Astrocyte of the cerebellum (primary cell): ENCODE measurements at regions not wholly inside any gene's neighbourhood (a gene's known extent, or its start where the extent isn't known, plus 50 kb on each side); places are given as distances from the start of the nearest gene placed in this dataset.
A peak's percentile ranks its signal among the peaks of the same experiment; 100 is the strongest.
"Not testable (repeated sequence)": the region's sequence is repeated elsewhere in the genome, so short reads cannot be mapped to it uniquely, and the experiment has no call there.

ENCODE experiments used
- DNase-seq: peaks from one replicate; pipeline ENCODE4 v3.0.0-alpha.2; 2011; ENCODE audit warnings: low read depth
- H3K4me3 ChIP-seq: 2 replicates; pipeline ENCODE4 v1.5.1; 2011; ENCODE audit warnings: mild to moderate bottlenecking, low read depth, low read length, moderate library complexity
- in situ Hi-C: cut with HindIII; loops from 2 replicates; pipeline ENCODE4 v1.10.0; 2017; ENCODE audit warnings: low sequenced_read_pairs
- TF ChIP-seq, protein P1 (sequence below): IDR thresholded peaks from 2 replicates; pipeline ENCODE4 v1.5.1; 2012; ENCODE audit warnings: low read length, low read depth, moderate library complexity, mild to moderate bottlenecking; ENCODE audit errors: missing control alignments

DNA sequence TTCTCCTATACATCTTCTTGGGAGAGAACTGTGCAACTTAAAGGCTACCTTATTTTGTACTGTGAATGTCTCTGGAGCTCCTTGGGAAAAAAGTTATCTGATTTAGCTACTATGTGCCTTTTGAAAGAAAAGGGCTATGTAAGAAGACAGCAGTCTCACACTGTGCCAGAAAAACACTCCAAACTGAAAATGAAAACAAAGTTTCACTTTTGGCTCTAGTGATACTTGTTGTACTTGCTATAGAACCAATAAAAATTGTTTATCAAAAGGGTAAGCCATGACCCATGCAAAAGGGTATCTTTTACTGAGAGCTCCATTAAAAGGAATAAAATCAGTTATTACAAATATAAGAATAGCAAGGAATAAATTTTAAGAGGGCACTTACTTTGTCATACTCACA is 2270.0 kb downstream of the ARAP2 start:
- TF ChIP-seq, protein P1, sequence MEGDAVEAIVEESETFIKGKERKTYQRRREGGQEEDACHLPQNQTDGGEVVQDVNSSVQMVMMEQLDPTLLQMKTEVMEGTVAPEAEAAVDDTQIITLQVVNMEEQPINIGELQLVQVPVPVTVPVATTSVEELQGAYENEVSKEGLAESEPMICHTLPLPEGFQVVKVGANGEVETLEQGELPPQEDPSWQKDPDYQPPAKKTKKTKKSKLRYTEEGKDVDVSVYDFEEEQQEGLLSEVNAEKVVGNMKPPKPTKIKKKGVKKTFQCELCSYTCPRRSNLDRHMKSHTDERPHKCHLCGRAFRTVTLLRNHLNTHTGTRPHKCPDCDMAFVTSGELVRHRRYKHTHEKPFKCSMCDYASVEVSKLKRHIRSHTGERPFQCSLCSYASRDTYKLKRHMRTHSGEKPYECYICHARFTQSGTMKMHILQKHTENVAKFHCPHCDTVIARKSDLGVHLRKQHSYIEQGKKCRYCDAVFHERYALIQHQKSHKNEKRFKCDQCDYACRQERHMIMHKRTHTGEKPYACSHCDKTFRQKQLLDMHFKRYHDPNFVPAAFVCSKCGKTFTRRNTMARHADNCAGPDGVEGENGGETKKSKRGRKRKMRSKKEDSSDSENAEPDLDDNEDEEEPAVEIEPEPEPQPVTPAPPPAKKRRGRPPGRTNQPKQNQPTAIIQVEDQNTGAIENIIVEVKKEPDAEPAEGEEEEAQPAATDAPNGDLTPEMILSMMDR: no peak
- DNase-seq: no peak
- in situ Hi-C loops: no loop called here
- no peak overlapping the region for H3K4me3 ChIP-seq

DNA sequence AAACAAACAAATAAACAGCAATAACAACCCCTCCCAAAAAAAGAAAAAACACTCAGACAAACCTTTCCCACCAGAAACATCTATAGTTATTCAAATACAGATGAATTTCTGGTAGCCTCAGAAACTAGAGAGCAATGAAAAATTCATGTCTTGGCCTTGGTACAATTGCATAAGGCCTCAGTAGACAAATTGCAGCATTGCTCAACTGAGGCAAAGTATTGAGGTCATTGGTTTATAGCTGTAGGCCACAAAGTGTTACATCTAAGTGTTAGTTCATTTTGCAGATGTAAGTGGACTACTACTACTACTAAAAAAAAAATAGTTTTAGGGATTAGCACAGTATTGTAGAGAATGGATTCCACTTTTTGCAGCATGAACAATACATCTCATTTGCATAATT is 2268.3 kb downstream of the ARAP2 start:
- DNase-seq: no peak
- in situ Hi-C loops: no loop called here
- H3K4me3 ChIP-seq: no peak overlapping the region
- TF ChIP-seq, protein P1: no peak

DNA sequence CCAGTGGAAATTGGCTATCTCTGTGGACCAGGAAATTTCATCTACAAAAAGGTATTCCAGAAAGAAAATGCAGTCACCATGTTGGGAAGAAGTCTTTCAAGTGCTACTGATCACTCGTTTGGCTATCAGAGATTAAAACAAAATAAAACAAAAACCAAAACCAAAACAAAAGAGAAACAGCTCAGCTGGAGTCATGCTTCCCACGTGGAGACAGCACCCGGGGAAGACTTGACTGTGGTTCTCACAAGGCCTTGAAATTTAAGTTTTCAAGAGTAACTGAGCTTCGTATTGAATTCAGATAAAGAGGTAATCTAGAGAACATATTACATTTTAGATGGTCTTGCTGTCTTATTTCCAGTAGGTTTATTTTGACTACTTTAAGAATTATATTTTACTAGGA is 2264.5 kb downstream of the ARAP2 start:
- in situ Hi-C loops: not testable (repeated sequence)

DNA sequence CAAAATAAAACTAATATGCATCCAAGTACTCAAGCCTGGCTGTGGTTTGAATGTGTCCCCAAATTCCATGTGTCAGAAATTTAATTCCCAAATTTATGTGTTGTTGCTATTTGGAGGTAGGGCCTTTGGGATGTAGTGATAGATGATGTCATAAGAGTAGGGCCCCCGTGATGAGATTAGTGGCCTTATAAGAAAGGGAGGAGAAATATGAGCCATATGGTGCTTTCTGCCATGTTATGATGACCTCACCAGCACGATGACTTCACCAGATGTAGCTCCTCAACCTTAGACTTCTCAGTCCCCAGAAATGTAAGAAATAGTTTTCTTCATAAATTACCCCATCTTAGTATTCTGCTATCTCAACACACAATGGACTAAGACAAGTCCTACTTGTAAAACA is 2264.0 kb downstream of the ARAP2 start:
- in situ Hi-C loops: no loop called here
- DNase-seq: no peak
- H3K4me3 ChIP-seq: no peak overlapping the region
- TF ChIP-seq, protein P1: no peak

More for the DNA sequence above, 2264.5 kb downstream of the ARAP2 start:
- not testable (repeated sequence) for DNase-seq, H3K4me3 ChIP-seq

DNA sequence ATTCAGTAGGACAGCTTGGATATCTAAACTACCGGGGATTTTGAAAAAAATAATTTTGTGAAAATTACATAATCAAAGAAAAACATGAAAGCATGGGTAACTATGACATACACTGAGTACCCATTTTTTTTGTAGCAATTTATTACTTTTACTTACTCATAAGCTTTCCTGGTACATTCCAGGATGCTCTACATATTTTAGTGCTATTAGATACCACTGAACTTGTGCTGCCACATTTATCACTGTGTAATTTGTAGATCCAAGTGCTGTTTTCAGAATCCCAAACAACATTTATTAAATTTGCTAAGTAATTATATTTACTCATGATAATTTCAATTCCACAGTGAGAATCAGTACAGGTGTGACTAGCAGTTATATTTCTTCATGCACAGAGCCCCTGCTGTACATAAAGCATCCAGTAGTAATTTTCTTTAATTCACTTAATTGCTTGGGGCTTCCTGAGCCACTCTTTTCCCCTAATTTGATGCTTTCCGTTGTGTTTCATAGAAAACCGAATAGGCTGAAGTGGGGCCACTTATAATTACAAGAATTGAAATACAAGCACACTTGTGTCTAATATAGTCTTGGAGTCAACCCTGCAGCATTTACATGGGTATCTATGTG is 2254.4 kb downstream of the ARAP2 start:
- no peak overlapping the region for H3K4me3 ChIP-seq
- DNase-seq: no peak
- TF ChIP-seq, protein P1: no peak
- in situ Hi-C loops: no loop called here

DNA sequence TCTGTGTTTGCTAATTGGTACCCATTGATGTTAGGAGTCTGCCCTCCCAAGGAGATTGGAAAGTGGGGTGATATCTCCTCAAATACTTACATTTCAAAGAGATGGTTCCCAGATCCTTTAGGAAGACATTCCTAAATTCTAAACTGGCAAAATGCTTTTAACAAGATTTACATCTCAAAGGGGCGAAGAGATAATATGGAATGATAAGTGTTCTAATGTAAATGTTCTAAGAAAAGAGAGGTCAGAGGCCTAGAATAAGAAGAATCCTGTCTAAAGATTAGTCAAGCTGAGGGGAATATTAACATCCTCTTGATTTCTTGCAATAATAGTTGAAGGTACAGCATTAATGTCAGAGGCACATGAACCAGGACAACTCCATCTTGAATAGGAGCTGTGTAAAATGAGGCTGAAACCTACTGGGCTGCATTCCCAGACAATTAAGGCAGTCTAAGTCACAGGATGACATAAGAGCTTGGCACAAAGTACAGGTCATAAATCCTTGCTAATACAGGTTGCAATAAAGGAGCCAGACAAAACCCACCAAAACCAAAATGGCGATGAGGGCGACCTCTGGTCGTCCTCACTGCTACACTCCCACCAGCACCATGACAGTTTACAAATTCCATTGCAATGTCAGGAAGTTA is 2248.1 kb downstream of the ARAP2 start:
- in situ Hi-C loops: no loop called here
- DNase-seq: peak; percentile 9
- no peak overlapping the region for H3K4me3 ChIP-seq
- TF ChIP-seq, protein P1: no peak

DNA sequence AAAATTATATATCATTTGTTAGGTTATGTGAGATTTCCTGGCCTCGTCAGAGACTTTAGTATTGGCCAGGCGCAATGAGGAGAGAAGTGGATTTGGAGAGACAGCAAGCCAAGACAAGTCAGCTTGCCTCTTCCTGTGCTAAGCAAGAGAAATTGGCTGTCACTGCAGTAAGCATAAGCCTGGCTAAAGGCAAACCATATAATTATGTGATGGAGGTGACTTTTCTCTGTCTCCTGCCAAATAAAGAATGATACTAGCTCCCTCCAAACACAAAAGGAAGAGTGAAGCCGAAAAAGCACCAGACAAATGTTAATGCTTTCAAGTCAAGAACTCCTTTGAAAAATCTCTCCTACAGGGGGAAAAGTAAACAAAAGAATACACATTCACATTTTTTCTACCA is 2246.0 kb downstream of the ARAP2 start:
- in situ Hi-C loops: no loop called here
- DNase-seq: no peak
- TF ChIP-seq, protein P1: no peak
- no peak overlapping the region for H3K4me3 ChIP-seq
